Anterior cingulate cortex (tissue), 58 donors: ENCODE measurements at regions not wholly inside any gene's neighbourhood (a gene's known extent, or its start where the extent isn't known, plus 50 kb on each side); places are given as distances from the start of the nearest gene placed in this dataset.
A peak's percentile ranks its signal among the peaks of the same experiment; 100 is the strongest.
"Not testable (repeated sequence)": the region's sequence is repeated elsewhere in the genome, so short reads cannot be mapped to it uniquely, and the experiment has no call there.

Experiments
- DNase-seq, 58 donors: peaks; one replicate each; lab custom pipeline; 2025; lab: John Stamatoyannopoulos, UW

- no peak for DNase-seq
Measured at GRCh38 chr12:74595696-74596095, 58.1 kb downstream of the ATXN7L3B start.

- DNase-seq = no peak
Measured at GRCh38 chr12:74598819-74599218, 61.2 kb downstream of the ATXN7L3B start.

GRCh38 chr12:74599932-74600331 lies 62.3 kb downstream of the ATXN7L3B start:
- no peak for DNase-seq

DNA sequence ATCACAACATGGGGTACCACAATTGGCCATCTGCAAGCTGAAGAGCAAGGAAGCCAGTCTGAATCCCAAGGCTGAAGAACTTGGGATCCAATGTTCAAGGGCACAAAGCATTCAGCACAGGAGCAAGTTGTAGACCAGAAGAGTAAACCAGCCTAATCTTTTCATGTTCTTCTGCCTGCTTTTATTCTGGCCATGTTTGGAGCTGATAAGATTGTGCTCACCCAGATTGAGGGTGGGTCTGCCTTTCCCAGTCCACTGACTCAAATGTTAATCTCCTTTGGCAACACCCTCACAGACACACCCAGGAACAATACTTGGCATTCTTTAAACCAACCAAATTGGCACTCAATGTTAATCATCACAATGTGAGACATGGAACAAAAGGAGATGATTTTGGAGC lies 63.2 kb downstream of the ATXN7L3B start:
- DNase-seq = not testable (repeated sequence)

GRCh38 chr12:74602881-74603672 lies 65.4 kb downstream of the ATXN7L3B start:
- DNase-seq = no peak

GRCh38 chr12:74608231-74608775 lies 70.7 kb downstream of the ATXN7L3B start:
- no peak for DNase-seq

- no peak for DNase-seq
Measured at GRCh38 chr12:74610711-74611110, 73.1 kb downstream of the ATXN7L3B start.

- no peak for DNase-seq
Measured at GRCh38 chr12:74614426-74614825, 76.8 kb downstream of the ATXN7L3B start.

DNA sequence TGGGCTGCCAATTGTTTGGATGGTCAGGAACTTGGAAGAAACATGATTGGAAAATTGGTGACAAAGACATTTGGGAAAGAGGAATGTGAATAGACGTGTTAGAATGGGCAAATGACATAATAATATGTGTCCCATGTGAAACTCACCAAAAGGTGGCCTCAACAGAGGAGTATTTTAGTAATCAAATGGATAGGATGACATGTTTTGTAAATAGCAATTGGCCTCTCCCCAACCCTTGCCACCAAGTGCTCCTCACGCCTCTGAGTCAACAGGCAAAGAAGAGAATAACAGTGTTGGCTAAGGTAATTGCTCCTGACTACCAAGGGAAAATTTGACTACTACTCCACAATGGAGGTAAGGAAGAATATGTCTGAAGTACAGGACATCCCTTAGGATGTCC lies 81.4 kb downstream of the ATXN7L3B start:
- no peak for DNase-seq

- DNase-seq = no peak
Measured at GRCh38 chr12:74619884-74620283, 82.2 kb downstream of the ATXN7L3B start.

- peak in 1 of 58 donors; percentile 1 for DNase-seq
Measured at GRCh38 chr12:74620921-74621320, 83.3 kb downstream of the ATXN7L3B start.

GRCh38 chr12:74624201-74624600 lies 86.6 kb downstream of the ATXN7L3B start:
- no peak for DNase-seq

- DNase-seq = no peak
Measured at GRCh38 chr12:74626397-74626796, 88.8 kb downstream of the ATXN7L3B start.

DNA sequence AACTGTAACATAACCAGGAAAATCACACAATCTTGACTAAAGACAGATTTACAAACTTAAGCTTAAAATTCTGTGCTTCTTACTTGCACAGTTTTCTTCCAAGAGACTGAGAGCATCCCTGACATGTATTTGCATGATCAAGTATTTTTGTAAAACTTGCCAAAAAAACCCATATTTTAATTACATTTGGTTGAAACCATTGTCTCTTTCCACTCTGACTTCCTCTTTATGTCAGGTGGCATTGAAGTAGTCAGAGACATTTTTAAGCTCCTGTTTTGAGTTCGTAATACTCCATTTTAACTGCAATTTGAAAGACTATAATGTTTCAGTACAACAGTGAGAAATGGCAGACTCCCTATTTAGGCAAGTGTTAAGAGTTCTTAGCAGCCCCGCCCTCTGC lies 103.6 kb downstream of the ATXN7L3B start:
- DNase-seq = no peak

- DNase-seq = no peak
Measured at GRCh38 chr12:74641694-74642093, 104.1 kb downstream of the ATXN7L3B start.

DNA sequence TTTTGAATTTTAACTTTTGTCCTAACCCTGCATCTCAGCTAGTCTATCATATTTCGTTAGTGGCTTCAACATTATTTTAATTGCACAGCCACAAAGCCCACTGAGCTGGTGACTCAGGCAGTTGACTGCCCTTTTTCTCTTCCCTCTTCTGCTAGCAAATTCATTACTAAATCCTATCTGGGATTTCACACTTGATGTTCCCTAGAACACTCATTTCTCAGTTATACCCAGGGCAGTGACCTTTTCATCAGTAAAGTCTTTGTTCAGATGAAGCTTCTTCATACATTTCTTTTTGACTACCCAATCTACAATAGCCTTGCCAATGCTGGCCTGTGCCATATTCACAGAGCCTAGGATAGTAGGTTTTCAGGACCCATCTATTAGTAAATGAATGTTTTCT lies 107.0 kb downstream of the ATXN7L3B start:
- no peak for DNase-seq

- peak in 6 of 58 donors; percentile 1 to 51 (median 6) for DNase-seq
Measured at GRCh38 chr12:74646831-74647230, 109.2 kb downstream of the ATXN7L3B start.

DNA sequence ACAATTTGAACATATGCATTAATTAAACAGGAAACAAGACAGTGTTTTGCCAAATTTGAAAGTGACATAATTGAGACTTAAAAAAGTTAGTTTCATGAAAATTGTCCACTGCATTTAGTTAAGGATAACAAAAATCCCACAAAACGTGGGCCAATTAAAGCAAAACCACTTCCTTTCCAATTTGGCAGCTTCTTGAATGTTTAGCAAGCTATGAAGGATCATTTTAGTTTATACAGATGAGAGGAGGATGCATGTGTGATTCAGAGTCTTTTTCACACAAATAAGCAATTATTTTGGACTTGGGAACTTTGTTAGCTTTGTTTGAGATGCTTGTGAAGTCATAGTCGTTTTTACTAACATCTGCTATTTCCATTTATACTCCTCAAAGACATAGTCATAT lies 109.6 kb downstream of the ATXN7L3B start:
- no peak for DNase-seq

DNA sequence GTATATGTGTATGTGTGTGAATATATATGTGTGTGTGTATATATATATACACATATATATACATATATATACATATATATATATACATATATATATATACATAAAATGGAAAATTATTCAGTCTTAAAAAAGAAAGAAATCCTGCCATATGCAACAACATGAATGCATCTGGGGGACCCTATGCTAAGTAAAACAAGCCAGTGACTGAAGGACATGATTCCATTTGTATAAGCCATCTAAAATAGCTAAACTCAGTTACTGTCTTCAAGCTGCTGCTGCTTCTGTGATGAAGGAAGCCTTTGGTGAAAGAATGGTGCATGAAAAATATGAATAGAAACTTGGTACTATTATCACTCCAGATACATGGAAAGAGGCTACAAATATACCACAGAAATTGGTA lies 118.6 kb downstream of the ATXN7L3B start:
- DNase-seq = no peak

DNA sequence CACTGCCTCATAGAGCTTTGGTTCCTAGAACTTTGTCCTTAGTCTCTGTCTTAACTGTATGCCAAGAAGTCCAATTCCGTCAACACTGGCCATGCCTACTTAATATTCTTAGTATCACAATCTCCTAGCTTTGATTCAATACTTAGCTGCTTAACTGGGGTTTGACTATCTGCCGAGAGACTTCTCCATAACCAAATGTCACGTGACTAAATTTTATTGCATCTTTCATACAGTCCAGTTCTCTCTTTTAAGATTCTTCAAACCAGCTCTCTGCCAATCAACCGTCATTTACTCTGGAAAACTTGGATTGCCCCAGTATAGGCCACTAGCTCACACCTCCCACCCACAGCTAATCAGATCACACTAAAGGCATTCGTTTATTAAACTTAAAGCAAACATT lies 122.8 kb downstream of the ATXN7L3B start:
- no peak for DNase-seq

DNA sequence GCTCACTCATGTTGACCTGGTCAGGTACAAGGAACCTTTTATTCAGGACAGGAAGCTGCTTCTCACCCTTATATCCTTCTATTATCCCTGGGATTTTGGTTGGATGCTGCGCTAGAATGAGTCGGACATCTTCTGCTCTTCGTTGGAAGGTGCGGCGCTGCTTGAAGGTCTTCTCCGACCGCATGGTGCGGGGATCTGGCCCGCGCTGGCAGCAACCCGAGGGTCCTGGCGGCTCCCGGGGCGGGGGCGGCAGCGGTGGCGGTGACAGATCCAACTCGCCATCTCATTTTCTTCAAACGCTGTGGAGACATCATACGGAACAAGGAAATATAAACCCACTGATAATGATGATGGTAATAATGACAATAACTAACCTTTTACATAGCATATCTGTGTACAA lies 126.3 kb downstream of the ATXN7L3B start:
- DNase-seq = no peak

- no peak for DNase-seq
Measured at GRCh38 chr12:74665690-74666089, 128.1 kb downstream of the ATXN7L3B start.
